A673 (cell line): ENCODE measurements at regions not wholly inside any gene's neighbourhood (a gene's known extent, or its start where the extent isn't known, plus 50 kb on each side); places are given as distances from the start of the nearest gene placed in this dataset.

Experiments used
- CTCF ChIP-seq: fragments of 300-800, 200-600 bp; sonication (generic); conservative IDR thresholded peaks from 2 replicates; pipeline ENCODE4 v1.5.1; 2017; ENCODE audit warnings: low read depth, mild to moderate bottlenecking, antibody characterized with exemption, low read length, moderate library complexity, mixed read lengths
- EZH2 ChIP-seq: fragments of 200-600 bp; sonication (generic); IDR thresholded peaks from 2 replicates; pipeline ENCODE4 v1.6.1; 2017; ENCODE audit warnings: borderline replicate concordance, low read depth, mild to moderate bottlenecking, mixed read lengths, antibody characterized with exemption, low read length; ENCODE audit not compliant: poor library complexity, severe bottlenecking

GRCh38 chr5:100697970-100698369, 162.8 kb downstream of the FAM174A start:
- peak; percentile 49 for TF ChIP-seq CTCF
- TF ChIP-seq EZH2 = no peak
